NCI-H1436 (cell line): ENCODE measurements at regions not wholly inside any gene's neighbourhood (a gene's known extent, or its start where the extent isn't known, plus 50 kb on each side); places are given as distances from the start of the nearest gene placed in this dataset.
"Not testable (repeated sequence)": the region's sequence is repeated elsewhere in the genome, so short reads cannot be mapped to it uniquely, and the experiment has no call there.

Source experiments
- DNase-seq: peaks from one replicate; lab custom pipeline; 2025; lab: John Stamatoyannopoulos, UW

DNA sequence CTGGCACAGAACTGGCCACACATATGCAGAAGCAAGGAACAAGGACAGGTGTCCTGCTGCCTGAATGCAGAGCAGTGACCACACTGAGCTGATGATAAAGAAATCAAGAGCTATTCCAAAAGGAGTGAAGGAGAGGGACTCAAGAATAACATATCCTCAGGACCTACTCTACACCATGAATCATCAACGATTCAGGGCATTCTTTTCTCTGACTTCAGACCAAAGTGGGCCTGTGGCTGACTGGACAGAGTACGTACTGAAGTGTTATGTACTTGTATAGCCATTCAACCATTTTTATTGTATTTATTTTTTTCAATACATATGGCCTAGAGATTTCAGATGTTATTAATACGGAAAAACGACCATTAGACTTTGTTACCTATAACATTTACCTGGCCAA is 177.5 kb upstream of the TMTC1 start:
- no peak for DNase-seq

DNA sequence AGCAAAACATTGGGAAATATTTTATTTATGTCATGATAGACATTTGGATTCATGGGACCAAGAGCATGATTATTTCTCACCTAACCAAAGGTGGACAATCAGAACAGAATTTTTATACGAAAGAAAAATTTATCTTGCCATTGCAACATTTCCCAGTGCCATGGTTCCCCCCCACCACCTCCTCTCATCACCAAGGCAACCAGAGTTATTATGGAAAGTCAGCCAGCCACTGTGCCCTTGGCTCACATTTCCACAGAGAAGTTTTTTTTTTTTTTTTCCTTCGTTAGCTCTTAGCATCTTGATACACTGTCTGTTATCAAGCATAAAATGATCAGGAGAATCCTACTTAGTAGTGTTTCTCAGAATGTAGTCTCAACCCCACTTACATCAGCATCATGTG is 176.4 kb upstream of the TMTC1 start:
- no peak for DNase-seq

DNA sequence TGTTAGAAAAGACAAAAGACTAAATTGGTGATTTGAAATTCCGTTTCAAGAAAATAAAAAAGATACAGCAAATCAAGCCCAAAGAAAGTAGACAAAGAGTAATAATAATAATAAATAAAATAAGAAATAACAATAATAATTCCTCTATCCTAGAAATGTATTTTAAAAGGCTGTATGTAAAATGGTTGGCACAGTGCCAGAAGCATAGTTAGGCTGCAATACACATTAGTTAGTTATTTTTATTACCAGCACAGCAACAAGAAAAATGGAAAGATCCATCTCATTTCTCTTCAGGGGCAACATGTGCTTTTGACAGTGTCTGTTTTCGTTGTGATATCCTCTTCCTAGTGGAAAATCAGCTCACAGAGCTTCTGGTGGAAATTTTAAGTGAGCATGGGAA is 174.1 kb upstream of the TMTC1 start:
- DNase-seq = no peak

DNA sequence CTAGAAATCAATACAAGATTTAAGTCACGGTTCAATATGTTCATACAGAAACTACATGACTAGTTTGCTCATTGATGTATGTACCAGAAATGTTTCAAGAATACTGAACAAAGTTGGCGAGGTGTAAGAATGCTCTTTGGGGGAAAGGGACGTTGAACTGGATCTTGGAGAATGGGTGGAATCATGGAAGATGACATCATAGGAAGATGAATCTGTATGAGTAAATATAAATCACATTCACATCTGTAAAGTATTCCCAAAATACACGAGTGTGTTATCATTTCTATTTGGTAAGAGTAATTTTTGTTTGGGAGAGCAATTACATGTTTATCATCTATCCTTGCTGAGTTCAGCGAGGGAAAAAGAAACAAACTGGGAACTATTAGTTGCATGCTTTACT is 162.2 kb upstream of the TMTC1 start:
- no peak for DNase-seq

DNA sequence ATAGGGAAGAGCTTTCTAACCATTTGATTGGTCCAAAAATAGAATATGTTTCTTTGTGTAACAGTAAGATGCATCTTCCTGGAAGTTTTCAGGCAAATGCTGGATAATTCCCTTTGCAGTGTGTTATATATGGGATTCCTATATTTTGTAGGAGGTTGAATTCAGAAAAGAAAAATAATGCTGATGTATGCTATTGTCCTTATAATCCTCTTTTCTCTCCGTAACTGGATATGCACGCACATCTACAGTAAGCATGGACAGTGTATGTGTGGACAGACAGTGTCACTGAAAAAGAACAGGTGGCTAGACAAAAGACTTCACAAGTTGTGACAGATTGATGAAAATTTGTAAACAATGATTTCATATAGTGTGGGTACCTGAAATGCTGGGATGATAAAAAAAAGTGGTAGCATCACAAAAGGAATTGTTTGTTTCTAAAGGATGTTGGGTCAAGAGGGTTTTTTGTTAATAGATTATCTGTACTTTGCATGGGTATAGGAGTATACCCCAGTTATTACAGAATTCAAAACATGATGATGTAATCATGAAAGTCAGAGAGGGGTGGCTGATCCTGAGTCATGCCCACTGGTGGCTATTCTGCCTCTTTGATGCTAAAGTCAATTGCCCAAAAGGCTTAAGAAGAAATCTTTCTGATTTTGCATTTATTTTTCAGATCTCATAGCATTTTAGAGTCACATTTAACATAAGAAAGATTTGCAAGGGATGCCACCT is 160.7 kb upstream of the TMTC1 start:
- DNase-seq = no peak

DNA sequence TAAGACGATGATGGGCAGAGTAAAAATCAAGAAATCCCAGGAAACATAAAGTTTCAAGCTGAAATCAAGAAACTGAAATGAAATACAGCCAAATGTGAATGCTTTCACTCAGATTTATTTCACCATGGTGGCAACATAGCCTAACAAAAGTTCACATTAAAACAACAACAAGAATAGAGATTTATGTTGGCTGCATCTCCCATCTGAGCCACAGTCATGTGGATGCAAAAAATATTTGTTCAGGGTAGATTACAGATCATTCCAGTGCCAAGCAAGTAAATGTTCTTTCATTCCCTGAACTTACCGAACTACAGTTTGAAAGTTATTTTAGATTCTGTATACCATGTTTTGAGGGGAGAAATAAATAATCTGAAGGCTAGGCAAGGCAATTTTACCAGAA is 159.9 kb upstream of the TMTC1 start:
- DNase-seq = no peak

DNA sequence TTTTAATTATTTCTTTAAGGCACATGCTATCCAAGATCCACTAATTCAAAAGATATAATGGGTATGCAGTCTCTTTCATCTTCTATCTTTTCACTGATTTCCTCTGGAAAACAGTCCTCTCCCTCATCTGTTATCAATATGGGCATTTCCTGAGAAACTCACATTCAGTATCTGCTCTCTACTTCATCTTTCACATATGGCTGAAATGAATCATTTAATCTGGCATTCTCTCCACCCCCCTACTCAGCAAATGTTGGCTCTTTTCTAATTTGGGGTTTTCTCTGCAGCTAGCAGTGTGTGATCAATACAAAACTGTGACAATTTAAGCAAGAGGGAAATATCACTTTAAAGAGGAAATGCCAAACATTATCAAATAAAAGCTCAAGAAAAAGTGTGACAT is 157.1 kb upstream of the TMTC1 start:
- no peak for DNase-seq

DNA sequence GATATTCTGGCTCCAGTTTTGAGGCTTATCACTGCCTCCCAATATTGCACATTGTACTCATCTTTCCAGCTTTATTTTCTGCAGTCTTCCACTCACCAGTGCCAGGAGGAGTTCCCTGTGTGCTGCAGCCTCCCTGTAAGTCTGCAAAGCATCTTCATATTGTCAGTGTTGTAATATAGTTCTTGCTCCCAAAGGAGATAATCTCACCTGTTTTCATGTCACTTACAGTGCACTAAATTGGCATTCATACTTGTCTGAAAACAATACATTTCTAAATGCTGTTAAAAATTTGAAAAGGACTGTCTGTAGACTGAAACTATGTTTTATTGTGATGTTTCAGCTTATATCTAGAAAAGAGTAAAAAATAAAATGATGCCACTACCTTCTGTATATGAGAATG is 146.8 kb upstream of the TMTC1 start:
- DNase-seq = no peak

DNA sequence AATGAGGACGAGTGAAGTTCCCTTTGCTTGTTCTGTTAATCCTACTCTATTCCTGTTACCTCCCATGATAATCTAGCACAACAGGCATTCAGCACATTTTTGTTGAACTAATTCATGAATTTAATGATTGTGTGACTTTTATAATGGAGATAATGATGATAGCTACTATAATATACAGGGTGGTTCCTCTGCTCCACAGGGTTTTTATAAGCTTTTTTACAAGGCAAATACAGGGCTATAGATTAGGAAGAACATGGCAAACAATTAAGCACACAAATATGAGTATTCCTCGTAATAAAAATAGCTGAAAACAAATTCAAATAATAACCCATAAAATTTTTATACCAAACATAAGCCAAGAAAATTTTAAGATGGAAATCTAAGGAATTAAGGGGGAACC is 145.6 kb upstream of the TMTC1 start:
- no peak for DNase-seq

DNA sequence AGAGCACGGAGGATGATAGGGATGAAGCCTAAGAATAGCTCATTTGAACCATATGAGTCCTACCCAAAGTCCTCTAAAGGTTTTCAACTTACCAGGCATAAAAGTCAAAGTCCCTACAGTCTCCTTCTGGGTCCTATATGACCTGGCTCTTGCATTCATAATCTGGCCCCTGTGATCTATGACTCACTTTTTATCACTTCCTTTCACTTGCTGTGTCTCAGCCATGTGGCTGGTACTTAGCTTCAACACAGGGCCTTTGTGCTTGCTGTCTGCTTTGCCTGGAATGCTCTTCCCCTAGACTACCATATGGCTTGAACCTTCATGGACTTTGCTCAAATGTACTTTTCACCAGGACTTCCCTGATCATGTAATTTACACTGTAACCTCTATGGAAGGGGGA is 137.6 kb upstream of the TMTC1 start:
- no peak for DNase-seq

DNA sequence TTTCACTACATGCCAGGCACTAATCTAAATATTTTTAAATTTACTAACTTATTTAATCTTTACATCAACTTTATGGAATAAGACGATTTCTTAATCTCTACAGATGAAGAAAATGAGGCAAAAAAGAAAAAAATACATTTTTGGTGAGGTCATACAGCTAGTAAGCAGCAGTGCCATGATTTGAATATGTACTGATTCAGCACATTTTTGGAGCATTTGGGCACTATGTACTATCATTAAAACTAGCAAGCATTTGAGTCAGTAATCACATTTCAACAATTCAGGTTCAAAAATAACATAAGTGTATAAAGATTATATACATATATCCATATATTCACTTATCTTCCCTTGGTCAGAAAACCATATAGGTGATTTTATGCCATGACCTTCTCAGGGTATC is 124.4 kb upstream of the TMTC1 start:
- no peak for DNase-seq

DNA sequence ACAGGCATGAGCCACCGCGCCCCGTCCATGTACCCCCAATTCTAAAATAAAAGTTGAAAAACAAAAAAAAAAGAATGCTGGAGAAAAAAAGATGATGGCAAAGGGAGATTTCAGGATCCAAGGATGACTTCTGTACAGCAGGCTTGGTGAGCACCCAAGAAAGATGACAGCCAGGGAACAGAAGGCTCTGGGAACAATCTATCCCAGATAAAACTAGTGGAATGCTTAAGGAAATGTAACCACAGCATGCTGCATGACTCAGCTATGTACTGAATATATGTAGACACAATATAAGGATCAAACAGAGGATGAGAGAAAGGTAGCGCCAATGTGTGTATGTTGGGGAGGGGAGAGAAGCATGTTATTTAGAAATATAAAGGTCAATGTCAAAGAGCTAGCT is 123.7 kb upstream of the TMTC1 start:
- no peak for DNase-seq

DNA sequence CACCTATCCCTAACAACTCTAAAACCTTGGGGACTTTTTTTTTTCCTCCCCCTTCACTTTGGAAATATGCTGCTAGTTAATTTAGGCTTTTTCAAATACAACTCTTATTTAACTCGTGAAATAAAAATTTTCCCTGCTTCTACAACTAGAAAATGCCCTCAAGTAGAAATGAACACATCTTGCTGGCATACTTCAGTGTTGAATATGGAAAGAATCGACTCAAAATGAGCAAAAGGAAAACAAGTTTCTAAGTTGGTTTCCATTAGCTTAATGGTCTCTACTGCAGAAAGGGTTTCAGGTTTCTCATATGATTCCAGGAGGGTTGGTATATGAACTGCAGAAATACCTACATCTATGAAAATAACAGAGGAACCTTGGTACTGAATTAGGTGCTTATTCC is 118.3 kb upstream of the TMTC1 start:
- no peak for DNase-seq

DNA sequence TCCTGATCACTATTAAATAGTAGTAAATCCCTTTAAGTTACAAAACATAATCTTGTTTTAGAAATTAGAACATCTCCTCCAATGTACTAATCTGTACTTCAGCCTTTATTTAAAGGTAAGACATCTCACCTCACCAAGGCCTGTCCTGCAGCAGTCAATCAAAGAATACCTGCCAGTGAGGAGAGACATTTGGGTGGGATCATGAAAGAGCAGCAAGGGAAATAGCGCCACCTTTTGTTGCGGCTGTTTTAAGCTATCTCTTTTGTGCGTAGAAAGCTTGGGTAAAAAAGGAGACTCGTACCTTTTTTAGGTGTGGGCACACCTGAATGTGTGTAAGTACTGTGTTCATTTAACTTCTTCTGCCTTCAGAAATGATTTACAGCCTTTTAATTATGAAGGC is 117.8 kb upstream of the TMTC1 start:
- DNase-seq = no peak

DNA sequence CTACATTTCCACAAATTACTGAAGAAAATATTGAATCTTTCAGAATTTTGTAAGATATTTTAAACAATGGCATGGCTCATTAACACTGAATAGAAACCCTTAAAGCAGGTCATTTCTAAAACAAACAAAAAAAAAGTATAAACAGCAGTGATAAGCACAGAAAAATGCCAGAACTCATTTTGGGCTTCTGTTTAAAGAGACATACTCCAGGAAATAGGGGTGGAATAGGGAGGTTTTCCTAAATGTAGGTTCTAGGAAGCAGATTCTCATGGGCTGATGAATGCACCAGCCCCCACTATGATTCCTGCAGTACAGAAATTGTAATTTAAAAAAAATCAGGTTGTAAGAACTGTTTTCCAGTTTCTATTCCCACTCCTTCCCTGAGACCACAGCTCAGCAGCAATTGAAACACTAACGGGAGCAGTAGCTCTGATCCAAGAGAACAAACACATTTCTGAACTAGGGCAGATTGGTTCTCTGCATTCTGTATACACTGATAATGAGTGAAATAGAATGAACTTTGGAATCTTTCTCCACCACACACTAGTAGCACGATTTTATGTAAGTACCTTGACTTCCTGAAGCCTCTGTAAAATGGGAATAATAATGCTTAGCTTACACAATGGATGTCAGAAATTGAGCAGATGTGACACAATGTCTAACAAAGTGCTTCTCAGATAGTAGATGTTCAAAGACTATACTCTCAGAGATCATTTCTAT is 115.6 kb upstream of the TMTC1 start:
- DNase-seq = no peak

DNA sequence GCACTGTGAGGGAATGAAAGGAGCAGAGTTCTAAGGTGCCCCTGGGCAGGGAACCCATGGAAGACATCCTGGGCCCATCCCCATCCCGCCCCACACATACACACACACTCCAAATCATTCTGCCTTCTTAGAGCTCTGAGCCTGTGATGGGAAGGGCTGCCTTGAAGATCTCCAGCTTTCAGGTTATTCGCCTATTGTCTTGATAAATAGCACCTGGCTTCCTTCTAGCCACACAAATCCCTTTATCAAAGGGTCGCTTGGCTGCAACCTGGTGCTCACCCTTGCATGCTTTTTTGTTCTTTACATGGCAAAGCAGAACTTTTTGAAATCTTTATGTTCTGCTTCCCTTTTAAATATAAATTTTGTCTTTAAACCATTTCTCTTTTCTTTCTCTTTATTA is 112.2 kb upstream of the TMTC1 start:
- no peak for DNase-seq

DNA sequence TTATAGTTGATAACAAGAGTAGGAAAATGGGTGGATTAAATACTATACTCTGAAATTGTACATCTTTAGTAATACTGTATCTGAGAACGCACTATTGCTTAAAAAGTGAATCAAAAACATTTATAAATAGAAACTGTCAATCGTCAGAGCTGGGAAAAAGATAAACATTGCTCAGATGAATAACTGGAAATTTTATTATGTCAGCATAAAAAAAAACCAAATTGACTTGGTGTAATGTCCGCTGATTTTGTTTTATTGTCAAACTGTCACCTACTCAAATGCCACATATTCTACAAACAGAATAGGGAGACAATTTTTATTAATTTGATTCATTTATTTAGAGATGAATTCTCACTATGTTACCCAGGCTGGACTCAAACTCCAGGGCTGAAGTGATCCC is 109.3 kb upstream of the TMTC1 start:
- no peak for DNase-seq

DNA sequence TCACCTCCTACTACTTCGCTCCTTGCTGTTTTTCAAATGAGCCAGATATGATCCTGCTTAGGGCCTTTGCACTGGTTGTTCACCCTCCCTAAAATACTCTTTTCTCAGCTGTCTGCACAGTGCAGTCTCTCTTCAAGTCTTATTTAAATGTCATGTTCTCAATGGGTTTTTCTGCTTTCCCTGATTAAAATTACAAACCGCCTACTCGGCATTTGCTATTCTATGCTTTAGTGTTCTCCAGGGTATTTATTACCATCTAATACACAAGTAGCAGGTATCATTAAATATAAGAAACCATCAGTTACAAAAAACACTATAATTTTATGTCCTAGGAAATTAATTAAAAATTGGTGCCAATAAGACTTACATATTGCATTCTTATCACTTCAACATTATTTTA is 108.0 kb upstream of the TMTC1 start:
- DNase-seq = no peak

DNA sequence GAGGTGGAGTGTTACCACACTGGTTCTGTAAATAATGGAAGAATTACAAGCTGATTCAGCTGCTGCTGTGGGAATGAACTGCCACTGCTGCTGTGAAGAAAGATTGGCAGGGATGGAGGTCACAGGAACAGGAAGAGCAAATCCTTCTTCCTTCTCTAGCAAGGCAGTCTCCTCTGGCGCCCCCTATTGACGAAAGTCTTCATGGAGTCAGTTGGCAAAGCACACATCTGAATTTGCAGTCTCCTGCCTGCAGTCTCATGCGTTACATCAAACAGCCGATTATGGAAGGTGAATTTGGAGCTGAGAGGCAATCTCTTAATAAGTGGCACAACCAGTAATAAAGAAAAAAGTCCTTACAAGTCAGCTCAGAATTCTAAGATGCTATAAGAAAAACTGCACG is 106.0 kb upstream of the TMTC1 start:
- DNase-seq = no peak

DNA sequence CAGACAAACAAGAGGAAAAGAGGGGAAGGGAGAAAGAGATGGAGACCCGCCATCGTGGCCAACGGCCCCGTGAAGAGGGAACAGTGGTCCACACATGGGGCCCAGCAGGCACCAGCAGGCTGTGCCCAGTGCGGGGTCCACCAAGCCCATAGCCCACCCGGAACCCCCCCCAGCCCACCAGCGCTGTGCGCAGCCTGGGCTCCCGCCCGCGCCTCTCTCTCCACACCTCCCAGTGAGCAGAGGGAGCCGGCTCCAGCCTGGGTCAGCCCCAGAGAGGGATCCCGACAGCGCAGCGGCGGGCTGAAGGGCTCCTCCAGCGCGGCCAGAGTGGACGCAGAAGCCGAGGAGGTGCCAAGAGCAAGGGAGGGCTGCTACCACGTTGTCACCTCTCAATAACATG is 105.0 kb upstream of the TMTC1 start:
- DNase-seq = no peak

DNA sequence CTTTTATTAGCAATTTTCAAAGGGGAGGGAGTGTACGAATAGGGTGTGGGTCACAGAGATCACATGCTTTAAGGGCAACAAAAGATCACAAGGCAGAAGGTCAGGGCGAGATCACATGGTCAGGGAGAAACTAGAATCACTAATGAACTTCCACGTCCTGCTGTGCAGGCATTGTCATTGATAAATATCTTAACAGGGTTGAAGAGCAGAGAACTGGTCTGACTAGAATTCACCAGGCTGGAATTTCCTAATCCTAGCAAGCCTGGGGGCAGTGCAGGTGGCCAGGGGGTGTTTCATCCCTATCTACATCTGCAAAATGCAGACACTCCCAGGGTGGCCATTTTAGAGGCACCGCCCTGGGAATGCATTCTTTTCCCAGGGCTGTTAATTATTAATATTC is 101.2 kb upstream of the TMTC1 start:
- not testable (repeated sequence) for DNase-seq

DNA sequence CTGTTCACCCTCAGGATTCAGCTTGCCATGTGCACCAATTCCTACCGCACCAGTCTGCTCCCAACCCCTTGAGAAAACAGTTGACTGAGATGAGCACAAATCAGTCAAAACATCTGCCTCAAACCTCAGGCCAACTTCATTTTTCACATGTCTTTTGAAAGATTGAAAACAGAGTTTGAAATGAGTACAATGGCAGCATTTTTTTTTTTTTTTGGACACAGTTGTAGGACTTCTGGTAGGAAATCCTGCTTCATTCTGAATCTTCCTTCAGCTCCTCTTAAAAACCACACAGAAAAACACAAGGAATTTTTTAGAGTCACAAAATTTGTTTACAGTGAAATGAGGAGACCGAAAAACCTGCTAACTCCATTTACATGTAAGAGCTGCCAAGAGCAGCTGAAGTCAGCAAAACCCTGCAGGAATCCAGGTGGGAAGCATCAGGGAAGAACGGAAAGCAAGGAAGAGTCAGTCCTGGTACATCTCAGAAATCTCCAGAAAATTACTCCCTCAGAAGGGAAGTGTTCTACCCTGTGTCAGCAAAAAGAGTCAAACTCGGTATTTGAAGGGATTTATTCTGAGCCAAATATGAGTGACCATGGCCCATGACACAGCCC is 100.3 kb upstream of the TMTC1 start:
- no peak for DNase-seq

DNA sequence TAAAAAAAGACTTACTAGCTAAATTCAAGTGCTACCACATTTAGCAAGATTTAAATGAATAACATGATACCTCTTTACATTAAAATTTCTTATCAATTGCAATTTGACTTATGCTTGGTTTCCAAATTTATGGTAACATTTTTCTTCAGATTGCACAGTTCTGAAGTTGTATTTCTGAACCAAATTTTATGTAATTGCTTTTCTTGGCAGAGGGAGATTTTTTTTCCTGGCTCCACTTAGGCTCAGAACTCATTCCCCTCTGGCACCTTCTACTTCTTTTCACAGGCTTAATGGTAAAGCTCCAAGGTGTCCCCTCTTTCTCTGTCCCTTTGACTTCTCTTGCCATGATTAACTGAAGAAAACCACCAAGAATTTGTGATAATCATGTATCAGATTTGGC is 99.8 kb upstream of the TMTC1 start:
- DNase-seq = no peak

DNA sequence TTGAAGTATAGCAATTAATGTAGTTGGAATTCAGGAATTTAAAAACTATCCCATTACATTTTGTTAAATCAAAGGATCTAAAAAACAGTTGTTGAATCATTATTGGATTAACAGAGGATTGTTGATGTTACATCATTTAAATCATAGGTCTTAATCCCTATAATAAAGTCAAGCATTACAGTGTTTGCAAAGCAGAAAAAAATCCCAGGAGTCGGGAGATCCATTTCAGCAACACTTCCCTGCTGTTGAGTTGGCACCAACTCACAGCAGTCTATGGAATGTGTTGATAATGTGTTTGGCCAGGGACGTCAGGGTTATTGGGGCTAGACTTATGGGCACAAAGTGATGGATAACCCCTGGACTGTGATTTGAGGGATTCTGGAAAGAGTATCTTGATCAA is 99.1 kb upstream of the TMTC1 start:
- no peak for DNase-seq
